ENCODE measurements at regions not wholly inside any gene's neighbourhood (a gene's known extent, or its start where the extent isn't known, plus 50 kb on each side); places are given as distances from the start of the nearest gene placed in this dataset.
A peak's percentile ranks its signal among the peaks of the same experiment; 100 is the strongest.

- DNase-seq (ENCODE audit: low read depth in 4 of 6, low spot score in 6 of 6): peak in 1 of 6 donors; percentile 36
These were observed 422.2 kb upstream of the ADAMTS9 start for GRCh38 chr3:65109966-65110500.

GRCh38 chr3:65107174-65107573 lies 419.4 kb upstream of the ADAMTS9 start:
- H3K27me3 ChIP-seq (ENCODE audit: control insufficient read depth, insufficient read depth, low read length): no peaks in the 10 kb centered on the region
- no peak overlapping the region for H3K4me3 ChIP-seq (ENCODE audit: low read depth, low read length)
- H3K9me3 ChIP-seq (ENCODE audit: control insufficient read depth, insufficient read depth, low read length): no peaks in the 10 kb centered on the region
- DNase-seq (ENCODE audit: low read depth in 4 of 6, low spot score in 6 of 6): peak in 1 of 6 donors; percentile 38
- WGBS (ENCODE audit: insufficient coverage): no CpG with 5 or more reads among the region's 5 CpGs
- no peaks in the 10 kb centered on the region for H3K36me3 ChIP-seq (ENCODE audit: control insufficient read depth, insufficient read depth, low read length)
- no peak overlapping the region for H3K27ac ChIP-seq (ENCODE audit: low read depth, low read length)
- no peaks in the 10 kb centered on the region for H3K4me1 ChIP-seq (ENCODE audit: control insufficient read depth, insufficient read depth, low read length)

More at GRCh38 chr3:65109966-65110500, 422.2 kb upstream of the ADAMTS9 start:
- Histone ChIP-seq H3K27me3 (ENCODE audit: control insufficient read depth, insufficient read depth, low read length) (no peaks in the 10 kb centered on the region), H3K4me3 (ENCODE audit: low read depth, low read length) (no peak overlapping the region), H3K9me3 (ENCODE audit: control insufficient read depth, insufficient read depth, low read length) (no peaks in the 10 kb centered on the region), H3K4me1 (ENCODE audit: control insufficient read depth, insufficient read depth, low read length) (no peaks in the 10 kb centered on the region), H3K36me3 (ENCODE audit: control insufficient read depth, insufficient read depth, low read length) (no peaks in the 10 kb centered on the region), H3K27ac (ENCODE audit: low read depth, low read length) (no peak overlapping the region)

- WGBS (ENCODE audit: insufficient coverage): no CpG with 5 or more reads among the region's 1 CpG
These were observed 413.6 kb upstream of the ADAMTS9 start for GRCh38 chr3:65101450-65101849.

GRCh38 chr3:65098400-65098799 lies 410.6 kb upstream of the ADAMTS9 start:
- H3K9me3 ChIP-seq (ENCODE audit: control insufficient read depth, insufficient read depth, low read length): no peaks in the 10 kb centered on the region
- DNase-seq (ENCODE audit: low read depth in 4 of 6, low spot score in 6 of 6): no peak
- no peaks in the 10 kb centered on the region for H3K36me3 ChIP-seq (ENCODE audit: control insufficient read depth, insufficient read depth, low read length)
- H3K27ac ChIP-seq (ENCODE audit: low read depth, low read length): no peak overlapping the region
- no peaks in the 10 kb centered on the region for H3K27me3 ChIP-seq (ENCODE audit: control insufficient read depth, insufficient read depth, low read length)
- no peak overlapping the region for H3K4me3 ChIP-seq (ENCODE audit: low read depth, low read length)
- 46% methylated on average over 3 of the region's 5 CpGs for WGBS (ENCODE audit: insufficient coverage)
- H3K4me1 ChIP-seq (ENCODE audit: control insufficient read depth, insufficient read depth, low read length): no peaks in the 10 kb centered on the region

More at GRCh38 chr3:65101450-65101849, 413.6 kb upstream of the ADAMTS9 start:
- no peaks in the 10 kb centered on the region for H3K4me1 ChIP-seq (ENCODE audit: control insufficient read depth, insufficient read depth, low read length)
- no peak for DNase-seq (ENCODE audit: low read depth in 4 of 6, low spot score in 6 of 6)
- no peaks in the 10 kb centered on the region for H3K27me3 ChIP-seq (ENCODE audit: control insufficient read depth, insufficient read depth, low read length)
- no peak overlapping the region for H3K27ac ChIP-seq (ENCODE audit: low read depth, low read length)
- H3K36me3 ChIP-seq (ENCODE audit: control insufficient read depth, insufficient read depth, low read length): no peaks in the 10 kb centered on the region
- no peaks in the 10 kb centered on the region for H3K9me3 ChIP-seq (ENCODE audit: control insufficient read depth, insufficient read depth, low read length)
- H3K4me3 ChIP-seq (ENCODE audit: low read depth, low read length): no peak overlapping the region

GRCh38 chr3:65096110-65096745 lies 408.4 kb upstream of the ADAMTS9 start:
- 100% methylated on average over 2 of the region's 4 CpGs for WGBS (ENCODE audit: insufficient coverage)
- no peaks in the 10 kb centered on the region for H3K9me3 ChIP-seq (ENCODE audit: control insufficient read depth, insufficient read depth, low read length)
- no peaks in the 10 kb centered on the region for H3K4me1 ChIP-seq (ENCODE audit: control insufficient read depth, insufficient read depth, low read length)
- no peaks in the 10 kb centered on the region for H3K27me3 ChIP-seq (ENCODE audit: control insufficient read depth, insufficient read depth, low read length)
- H3K27ac ChIP-seq (ENCODE audit: low read depth, low read length): no peak overlapping the region
- H3K4me3 ChIP-seq (ENCODE audit: low read depth, low read length): no peak overlapping the region
- no peaks in the 10 kb centered on the region for H3K36me3 ChIP-seq (ENCODE audit: control insufficient read depth, insufficient read depth, low read length)
- no peak for DNase-seq (ENCODE audit: low read depth in 4 of 6, low spot score in 6 of 6)

GRCh38 chr3:65094723-65095122 lies 406.9 kb upstream of the ADAMTS9 start:
- H3K4me3 ChIP-seq (ENCODE audit: low read depth, low read length): no peak overlapping the region
- no peak overlapping the region for H3K27ac ChIP-seq (ENCODE audit: low read depth, low read length)
- H3K4me1 ChIP-seq (ENCODE audit: control insufficient read depth, insufficient read depth, low read length): no peaks in the 10 kb centered on the region
- no peaks in the 10 kb centered on the region for H3K36me3 ChIP-seq (ENCODE audit: control insufficient read depth, insufficient read depth, low read length)
- no peaks in the 10 kb centered on the region for H3K9me3 ChIP-seq (ENCODE audit: control insufficient read depth, insufficient read depth, low read length)
- H3K27me3 ChIP-seq (ENCODE audit: control insufficient read depth, insufficient read depth, low read length): no peaks in the 10 kb centered on the region
- no peak for DNase-seq (ENCODE audit: low read depth in 4 of 6, low spot score in 6 of 6)

- Histone ChIP-seq H3K4me3 (ENCODE audit: low read depth, low read length) (no peak overlapping the region), H3K4me1 (ENCODE audit: control insufficient read depth, insufficient read depth, low read length) (no peaks in the 10 kb centered on the region), H3K9me3 (ENCODE audit: control insufficient read depth, insufficient read depth, low read length) (no peaks in the 10 kb centered on the region), H3K27ac (ENCODE audit: low read depth, low read length) (no peak overlapping the region), H3K36me3 (ENCODE audit: control insufficient read depth, insufficient read depth, low read length) (no peaks in the 10 kb centered on the region), H3K27me3 (ENCODE audit: control insufficient read depth, insufficient read depth, low read length) (no peaks in the 10 kb centered on the region)
- DNase-seq (ENCODE audit: low read depth in 4 of 6, low spot score in 6 of 6): no peak
- WGBS (ENCODE audit: insufficient coverage): 60% methylated on average over 1 of the region's 3 CpGs
These were observed 405.8 kb upstream of the ADAMTS9 start for GRCh38 chr3:65093641-65094040.

- no peaks in the 10 kb centered on the region for H3K4me1 ChIP-seq (ENCODE audit: control insufficient read depth, insufficient read depth, low read length)
- no peaks in the 10 kb centered on the region for H3K36me3 ChIP-seq (ENCODE audit: control insufficient read depth, insufficient read depth, low read length)
- no peak overlapping the region for H3K4me3 ChIP-seq (ENCODE audit: low read depth, low read length)
- no peak for DNase-seq (ENCODE audit: low read depth in 4 of 6, low spot score in 6 of 6)
- H3K27ac ChIP-seq (ENCODE audit: low read depth, low read length): no peak overlapping the region
- 60% methylated on average over 1 of the region's 3 CpGs for WGBS (ENCODE audit: insufficient coverage)
- no peaks in the 10 kb centered on the region for H3K27me3 ChIP-seq (ENCODE audit: control insufficient read depth, insufficient read depth, low read length)
- no peaks in the 10 kb centered on the region for H3K9me3 ChIP-seq (ENCODE audit: control insufficient read depth, insufficient read depth, low read length)
These were observed 403.8 kb upstream of the ADAMTS9 start for GRCh38 chr3:65091565-65091964.

- Histone ChIP-seq H3K36me3 (ENCODE audit: control insufficient read depth, insufficient read depth, low read length) (no peaks in the 10 kb centered on the region), H3K9me3 (ENCODE audit: control insufficient read depth, insufficient read depth, low read length) (no peaks in the 10 kb centered on the region), H3K27me3 (ENCODE audit: control insufficient read depth, insufficient read depth, low read length) (no peaks in the 10 kb centered on the region), H3K4me1 (ENCODE audit: control insufficient read depth, insufficient read depth, low read length) (no peaks in the 10 kb centered on the region), H3K4me3 (ENCODE audit: low read depth, low read length) (no peak overlapping the region), H3K27ac (ENCODE audit: low read depth, low read length) (no peak overlapping the region)
- 50% methylated on average over 2 of the region's 4 CpGs for whole genome bisulfite sequencing (ENCODE audit: insufficient coverage)
- DNase-seq (ENCODE audit: low read depth in 4 of 6, low spot score in 6 of 6): peak in 1 of 6 donors; percentile 35
These were observed 395.4 kb upstream of the ADAMTS9 start for GRCh38 chr3:65083240-65083639.

GRCh38 chr3:65081536-65081935 lies 393.7 kb upstream of the ADAMTS9 start:
- no peaks in the 10 kb centered on the region for H3K36me3 ChIP-seq (ENCODE audit: control insufficient read depth, insufficient read depth, low read length)

More at GRCh38 chr3:65081536-65081935, 393.7 kb upstream of the ADAMTS9 start:
- no peaks in the 10 kb centered on the region for H3K4me1 ChIP-seq (ENCODE audit: control insufficient read depth, insufficient read depth, low read length)
- DNase-seq (ENCODE audit: low read depth in 4 of 6, low spot score in 6 of 6): peak in 2 of 6 donors; percentile 36 to 56
- H3K4me3 ChIP-seq (ENCODE audit: low read depth, low read length): no peak overlapping the region
- no peak overlapping the region for H3K27ac ChIP-seq (ENCODE audit: low read depth, low read length)
- no CpG with 5 or more reads among the region's 2 CpGs for WGBS (ENCODE audit: insufficient coverage)
- no peaks in the 10 kb centered on the region for H3K9me3 ChIP-seq (ENCODE audit: control insufficient read depth, insufficient read depth, low read length)
- H3K27me3 ChIP-seq (ENCODE audit: control insufficient read depth, insufficient read depth, low read length): no peaks in the 10 kb centered on the region
